GM12878 (cell line): ENCODE measurements at regions not wholly inside any gene's neighbourhood (a gene's known extent, or its start where the extent isn't known, plus 50 kb on each side); places are given as distances from the start of the nearest gene placed in this dataset.

ENCODE experiments used
- ATAC-seq: fragments of 200-7000 bp; cut with Tn5 transposase; 3 replicates; pipeline ENCODE4 v1.9.1; 2020; ENCODE audit warnings: mild to moderate bottlenecking, moderate library complexity
- BruUV-seq: library from RNA; stranded (reverse); fragments of 400-500 nt; replicated peaks from 2 replicates; lab custom pipeline; 2021; lab: Mats Ljungman, UMichigan
- CTCF ChIA-PET: fragments of 300-600 bp; sonication (Branson Sonifier 250); formaldehyde crosslinking; extraction: SDS; loops from one replicate; lab custom pipeline; 2021; ENCODE audit warnings: inconsistent platforms; lab: Yijun Ruan, JAX
- POLR2A ChIA-PET: fragments of 350-600 bp; formaldehyde crosslinking; extraction: SDS; loops from one replicate; lab custom pipeline; 2021; ENCODE audit warnings: inconsistent platforms; lab: Charles Lee
- RAD21 ChIA-PET: fragments of 300-600 bp; sonication (Branson Sonifier 250); formaldehyde crosslinking; loops from one replicate; lab custom pipeline; 2023; ENCODE audit warnings: antibody characterized with exemption; ENCODE audit not compliant: unreplicated experiment; lab: Charles Lee
- SMC1A ChIA-PET: fragments of 300-600 bp; sonication (Branson Sonifier 250); formaldehyde crosslinking; loops from one replicate; lab custom pipeline; 2023; ENCODE audit not compliant: unreplicated experiment, uncharacterized antibody; lab: Charles Lee
- DNase-seq: peaks from one replicate; pipeline ENCODE4 v3.0.0-alpha.2; 2011; ENCODE audit warnings: low read depth, low spot score
- FAIRE-seq: peaks from 3 replicates; lab custom pipeline; 2011; peaks lifted over from hg19 to GRCh38; lab: Jason Lieb, UNC
- H2AFZ ChIP-seq: 2 replicates; pipeline ENCODE4 v1.6.0; 2011; ENCODE audit warnings: low read depth, low read length, control low read depth; ENCODE audit not compliant: control insufficient read depth
- H3K27ac ChIP-seq: 2 replicates; pipeline ENCODE4 v1.5.1; 2011; ENCODE audit warnings: control low read depth; ENCODE audit not compliant: control insufficient read depth, insufficient read depth
- H3K27me3 ChIP-seq, 2 experiments: replicated peaks in 1 of 2; 2 replicates each; pipeline versions ENCODE4 v1.6.0 to v1.6.1; 2011; ENCODE audit warnings: low read length in 1 of 2; ENCODE audit not compliant: control insufficient read depth in 2 of 2, insufficient read depth in 2 of 2
- H3K36me3 ChIP-seq, 2 experiments: 2 replicates each; pipeline ENCODE4 v1.5.1; 2011; ENCODE audit warnings: low read length in 1 of 2; ENCODE audit not compliant: control insufficient read depth in 2 of 2, insufficient read depth in 2 of 2
- H3K4me1 ChIP-seq: 2 replicates; pipeline ENCODE4 v1.6.1; 2011; ENCODE audit warnings: mild to moderate bottlenecking, low read length, moderate library complexity, mixed read lengths; ENCODE audit not compliant: control insufficient read depth, insufficient read depth
- H3K4me2 ChIP-seq: 2 replicates; pipeline ENCODE4 v1.6.0; 2011; ENCODE audit warnings: control low read depth; ENCODE audit not compliant: control insufficient read depth, insufficient read depth
- H3K4me3 ChIP-seq: fragments of 200-600 bp; sonication (generic); 2 replicates; pipeline ENCODE4 v1.5.1; 2016
- H3K79me2 ChIP-seq: 2 replicates; pipeline ENCODE4 v1.6.0; 2011; ENCODE audit warnings: low read length; ENCODE audit not compliant: control insufficient read depth, insufficient read depth
- H3K9ac ChIP-seq: 2 replicates; pipeline ENCODE4 v1.8.0; 2011; ENCODE audit warnings: low read length, control low read depth, mixed read lengths; ENCODE audit not compliant: control insufficient read depth, insufficient read depth
- H3K9me3 ChIP-seq: replicated peaks from 3 replicates; pipeline ENCODE4 v1.5.1; 2011; ENCODE audit warnings: mild to moderate bottlenecking, low read length; ENCODE audit not compliant: control insufficient read depth, insufficient read depth
- H4K20me1 ChIP-seq: 2 replicates; pipeline ENCODE4 v1.6.0; 2011; ENCODE audit not compliant: control insufficient read depth, insufficient read depth
- BCL11A ChIP-seq: IDR thresholded peaks from 2 replicates; pipeline ENCODE4 v1.6.1; 2011; ENCODE audit warnings: low read depth, low read length
- CEBPB ChIP-seq, 2 experiments: fragments of 150-350 bp in 1 of 2; IDR thresholded peaks; 2 replicates each; pipeline ENCODE4 v1.6.1; 2012 to 2014; ENCODE audit warnings: low read depth in 2 of 2, low read length in 2 of 2, borderline replicate concordance in 1 of 2, inconsistent platforms in 1 of 2
- IKZF2 ChIP-seq, 2 experiments: fragments of 450-650 bp; IDR thresholded peaks; 2 replicates each; pipeline ENCODE4 v1.6.1; 2017; ENCODE audit warnings: mild to moderate bottlenecking in 2 of 2, moderate library complexity in 2 of 2
- IRF3 ChIP-seq: fragments of 450-650 bp; IDR thresholded peaks from 2 replicates; pipeline ENCODE4 v1.6.1; 2014; ENCODE audit warnings: mild to moderate bottlenecking
- IRF5 ChIP-seq: fragments of 450-650 bp; IDR thresholded peaks from 2 replicates; pipeline ENCODE4 v1.6.1; 2017; ENCODE audit warnings: borderline replicate concordance
- NRF1 ChIP-seq: conservative IDR thresholded peaks from 2 replicates; pipeline ENCODE4 v1.6.1; 2011; ENCODE audit warnings: mild to moderate bottlenecking, low read depth, low read length, improper control_type of control experiment
- PAX5 ChIP-seq: IDR thresholded peaks from 2 replicates; pipeline ENCODE4 v1.6.1; 2011; ENCODE audit warnings: low read depth, low read length, borderline replicate concordance
- PBX3 ChIP-seq: IDR thresholded peaks from 2 replicates; pipeline ENCODE4 v1.6.1; 2011; ENCODE audit warnings: mild to moderate bottlenecking, low read depth, low read length, moderate library complexity; ENCODE audit not compliant: insufficient replicate concordance
- SPI1 ChIP-seq: IDR thresholded peaks from 2 replicates; pipeline ENCODE4 v1.6.1; 2011; ENCODE audit warnings: low read depth, mild to moderate bottlenecking, low read length, moderate library complexity, borderline replicate concordance; ENCODE audit not compliant: insufficient read depth
- TAF1 ChIP-seq: IDR thresholded peaks from 2 replicates; pipeline ENCODE4 v1.6.1; 2011; ENCODE audit warnings: mild to moderate bottlenecking, low read depth, low read length, borderline replicate concordance
- ZBED1 ChIP-seq: IDR thresholded peaks from 2 replicates; pipeline ENCODE4 v1.6.1; 2016; ENCODE audit warnings: borderline replicate concordance
- ZNF622 ChIP-seq: fragments of 450-650 bp; IDR thresholded peaks from 2 replicates; pipeline ENCODE4 v1.6.1; 2017; ENCODE audit warnings: mild to moderate bottlenecking, inconsistent platforms
- WGBS: methylation state at CpG from one replicate; pipeline ENCODE4 v1.1.6; 2016; ENCODE audit warnings: low lambda C conversion rate; ENCODE audit not compliant: insufficient replicate concordance, insufficient coverage; ENCODE audit errors: missing lambda C conversion rate; 5-methylcytosine and 5-hydroxymethylcytosine counted together
- in situ Hi-C: fragments of 300-500 bp; cut with MboI; formaldehyde crosslinking; loops from 9 replicates; pipeline ENCODE4 v1.14.3; 2018; ENCODE audit warnings: mixed read lengths
- intact Hi-C: fragments of 100-400 bp; cut with micrococcal nuclease; formaldehyde crosslinking; loops from one replicate; pipeline ENCODE4 v1.14.2; 2022; ENCODE audit not compliant: unreplicated experiment

- 0% methylated on average over 2 of the region's 2 CpGs for WGBS
- no peak for DNase-seq
- CTCF ChIA-PET: interaction anchor here (0.5 kb wide), 1 partner anchor 43 kb away, joined by 4 read pairs; no protein-coding TSS in a partner anchor
- H3K9me3 ChIP-seq: no peaks in the 10 kb centered on the region
- H3K4me3 ChIP-seq: no peak overlapping the region
- BruUV-seq: no TSS peak
- RAD21 ChIA-PET: no interaction called here
- intact Hi-C loops: no loop called here
- POLR2A ChIA-PET: no interaction called here
- no peaks in the 10 kb centered on the region for H3K4me1 ChIP-seq
- ATAC-seq: no peak
- no peak for TF ChIP-seq IRF5
- TF ChIP-seq PAX5: no peak
- TF ChIP-seq TAF1: no peak
- TF ChIP-seq CEBPB (IDR thresholded peaks at IDR 0.05; ENCODE audit: borderline replicate concordance in 1 of 2, low read depth in 2 of 2, low read length in 2 of 2): no peak
- TF ChIP-seq IKZF2 (IDR thresholded peaks at IDR 0.05): no peak
- no peak for TF ChIP-seq ZNF622
- no peak for TF ChIP-seq ZBED1
- TF ChIP-seq PBX3: no peak
- TF ChIP-seq BCL11A: no peak
- TF ChIP-seq IRF3: no peak
- TF ChIP-seq SPI1: no peak
- no peak for TF ChIP-seq NRF1
- H3K36me3 ChIP-seq: no peaks in the 10 kb centered on the region
- H3K27me3 ChIP-seq: no peaks in the 10 kb centered on the region
- no peak overlapping the region for H3K9ac ChIP-seq
- no peak overlapping the region for H2AFZ ChIP-seq
- SMC1A ChIA-PET: no interaction called here
- H3K4me2 ChIP-seq: no peak overlapping the region
- H3K27ac ChIP-seq: no peak overlapping the region
- FAIRE-seq: no peak
- H3K79me2 ChIP-seq: no peaks in the 10 kb centered on the region
- in situ Hi-C loops: no loop called here
- no peaks in the 10 kb centered on the region for H4K20me1 ChIP-seq
Measured at GRCh38 chr15:97517737-97518136, 442.8 kb upstream of the ARRDC4 start.
